Upper lobe of right lung (tissue), 1 donor: ENCODE measurements at regions not wholly inside any gene's neighbourhood (a gene's known extent, or its start where the extent isn't known, plus 50 kb on each side); places are given as distances from the start of the nearest gene placed in this dataset.
A peak's percentile ranks its signal among the peaks of the same experiment; 100 is the strongest.

Experiments used
- ATAC-seq: fragments of 200-7000 bp; cut with Tn5 transposase; one replicate; pipeline ENCODE4 v1.9.1; 2020; ENCODE audit warnings: mild to moderate bottlenecking, moderate library complexity
- DNase-seq: peaks from one replicate; pipeline ENCODE4 v3.0.0-alpha.2; 2020
- H3K27ac ChIP-seq: fragments of 200-600 bp; one replicate; pipeline ENCODE4 v1.8.0; 2022
- H3K27me3 ChIP-seq: fragments of 200-600 bp; one replicate; pipeline ENCODE4 v1.8.0; 2022; ENCODE audit warnings: mild to moderate bottlenecking
- H3K36me3 ChIP-seq: fragments of 200-600 bp; one replicate; pipeline ENCODE4 v1.8.0; 2022
- H3K4me1 ChIP-seq: fragments of 200-600 bp; one replicate; pipeline ENCODE4 v1.8.0; 2022
- H3K4me3 ChIP-seq: fragments of 200-600 bp; one replicate; pipeline ENCODE4 v1.8.0; 2022; ENCODE audit warnings: mild to moderate bottlenecking
- H3K9me3 ChIP-seq: fragments of 200-600 bp; one replicate; pipeline ENCODE4 v1.8.0; 2022
- intact Hi-C: fragments of 100-400 bp; cut with DNase I; formaldehyde crosslinking; loops from one replicate; pipeline ENCODE4 v1.11.0; 2022
- TF ChIP-seq, protein P1 (sequence below): fragments of 200-600 bp; IDR thresholded peaks from one replicate; pipeline ENCODE4 v1.8.0; 2022; ENCODE audit warnings: antibody characterized with exemption
- donor health status: DM: no; HTN: yes; CAD: no; lungs with severe emphysema.

DNA sequence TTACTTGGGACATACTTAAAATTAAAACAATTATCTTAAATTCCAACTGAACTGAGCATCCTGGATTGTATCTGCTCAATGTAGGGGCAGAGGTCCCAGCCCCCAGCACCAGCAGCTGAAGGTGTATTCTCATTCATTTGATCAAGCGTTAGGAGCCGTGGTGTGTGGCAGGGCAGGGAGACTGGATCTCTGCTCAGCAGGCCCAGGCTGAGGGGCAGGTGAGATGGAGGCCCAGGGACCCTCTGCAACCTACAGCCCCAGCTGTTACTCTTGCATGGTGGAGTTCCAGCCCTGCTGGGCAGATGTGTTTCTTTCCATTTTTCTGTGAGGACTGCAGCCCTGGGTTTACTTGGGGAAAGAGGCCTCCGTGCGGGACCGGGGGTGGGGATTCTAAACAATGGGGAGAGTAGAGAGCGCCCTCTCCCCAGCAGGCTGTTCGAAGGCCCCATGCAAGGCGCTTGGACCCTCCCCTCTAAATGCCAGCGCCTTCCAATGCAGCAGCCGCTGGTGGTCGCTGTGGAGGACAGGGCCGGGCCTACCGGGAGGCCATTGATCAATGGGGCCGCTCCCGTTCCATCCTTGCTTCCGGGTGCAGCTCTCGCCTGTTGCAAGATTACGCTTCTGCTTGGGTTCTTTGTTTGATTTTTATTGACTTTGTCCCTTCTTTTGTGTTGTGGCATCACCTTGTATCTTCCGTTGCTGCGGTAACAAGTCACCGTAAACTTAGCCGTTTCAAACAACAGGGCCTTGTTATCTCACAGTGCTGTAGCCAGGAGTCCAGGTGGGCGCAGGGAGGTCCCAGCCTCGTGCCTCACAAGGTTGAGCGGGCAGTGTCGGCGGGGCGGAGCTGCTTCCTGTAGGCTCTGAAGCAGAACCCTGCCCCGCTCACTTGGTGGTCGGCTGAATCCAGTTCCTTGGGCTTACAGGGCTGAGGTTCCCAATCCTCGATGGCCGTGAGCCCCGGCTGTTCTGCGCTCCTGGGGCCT, 134.8 kb upstream of the PHACTR3 start:
- H3K36me3 ChIP-seq: no peaks in the 10 kb centered on the region
- TF ChIP-seq, protein P1, sequence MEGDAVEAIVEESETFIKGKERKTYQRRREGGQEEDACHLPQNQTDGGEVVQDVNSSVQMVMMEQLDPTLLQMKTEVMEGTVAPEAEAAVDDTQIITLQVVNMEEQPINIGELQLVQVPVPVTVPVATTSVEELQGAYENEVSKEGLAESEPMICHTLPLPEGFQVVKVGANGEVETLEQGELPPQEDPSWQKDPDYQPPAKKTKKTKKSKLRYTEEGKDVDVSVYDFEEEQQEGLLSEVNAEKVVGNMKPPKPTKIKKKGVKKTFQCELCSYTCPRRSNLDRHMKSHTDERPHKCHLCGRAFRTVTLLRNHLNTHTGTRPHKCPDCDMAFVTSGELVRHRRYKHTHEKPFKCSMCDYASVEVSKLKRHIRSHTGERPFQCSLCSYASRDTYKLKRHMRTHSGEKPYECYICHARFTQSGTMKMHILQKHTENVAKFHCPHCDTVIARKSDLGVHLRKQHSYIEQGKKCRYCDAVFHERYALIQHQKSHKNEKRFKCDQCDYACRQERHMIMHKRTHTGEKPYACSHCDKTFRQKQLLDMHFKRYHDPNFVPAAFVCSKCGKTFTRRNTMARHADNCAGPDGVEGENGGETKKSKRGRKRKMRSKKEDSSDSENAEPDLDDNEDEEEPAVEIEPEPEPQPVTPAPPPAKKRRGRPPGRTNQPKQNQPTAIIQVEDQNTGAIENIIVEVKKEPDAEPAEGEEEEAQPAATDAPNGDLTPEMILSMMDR: no peak
- DNase-seq: no peak

DNA sequence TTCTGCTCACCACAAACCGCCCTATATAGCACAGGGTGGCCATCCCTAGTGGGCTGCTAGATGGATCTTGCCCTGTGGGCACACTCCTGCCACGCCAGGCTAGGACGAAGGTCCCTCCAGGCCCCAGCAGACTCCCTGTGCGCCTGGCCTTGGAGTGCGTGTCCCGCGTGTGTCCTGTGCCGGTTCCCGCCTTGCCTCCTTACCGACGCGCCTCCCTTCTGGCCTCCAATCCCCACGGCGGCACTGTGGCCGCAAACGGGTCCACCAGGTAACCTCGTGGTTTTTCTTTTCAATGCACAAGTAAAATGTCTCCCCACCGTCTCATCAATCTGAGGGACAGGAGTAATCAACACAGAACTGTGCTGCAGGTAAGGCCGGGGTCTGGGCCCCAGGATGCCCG, 133.8 kb upstream of the PHACTR3 start:
- H3K36me3 ChIP-seq: no peaks in the 10 kb centered on the region
- no peak for DNase-seq
- TF ChIP-seq, protein P1: no peak

More for the DNA sequence above, 134.8 kb upstream of the PHACTR3 start:
- Histone ChIP-seq H3K4me3 (no peak overlapping the region), H3K27ac (no peak overlapping the region), H3K4me1 (no peaks in the 10 kb centered on the region), H3K27me3 (no peaks in the 10 kb centered on the region), H3K9me3 (no peaks in the 10 kb centered on the region)
- ATAC-seq: no peak
- intact Hi-C loops: no loop called here

DNA sequence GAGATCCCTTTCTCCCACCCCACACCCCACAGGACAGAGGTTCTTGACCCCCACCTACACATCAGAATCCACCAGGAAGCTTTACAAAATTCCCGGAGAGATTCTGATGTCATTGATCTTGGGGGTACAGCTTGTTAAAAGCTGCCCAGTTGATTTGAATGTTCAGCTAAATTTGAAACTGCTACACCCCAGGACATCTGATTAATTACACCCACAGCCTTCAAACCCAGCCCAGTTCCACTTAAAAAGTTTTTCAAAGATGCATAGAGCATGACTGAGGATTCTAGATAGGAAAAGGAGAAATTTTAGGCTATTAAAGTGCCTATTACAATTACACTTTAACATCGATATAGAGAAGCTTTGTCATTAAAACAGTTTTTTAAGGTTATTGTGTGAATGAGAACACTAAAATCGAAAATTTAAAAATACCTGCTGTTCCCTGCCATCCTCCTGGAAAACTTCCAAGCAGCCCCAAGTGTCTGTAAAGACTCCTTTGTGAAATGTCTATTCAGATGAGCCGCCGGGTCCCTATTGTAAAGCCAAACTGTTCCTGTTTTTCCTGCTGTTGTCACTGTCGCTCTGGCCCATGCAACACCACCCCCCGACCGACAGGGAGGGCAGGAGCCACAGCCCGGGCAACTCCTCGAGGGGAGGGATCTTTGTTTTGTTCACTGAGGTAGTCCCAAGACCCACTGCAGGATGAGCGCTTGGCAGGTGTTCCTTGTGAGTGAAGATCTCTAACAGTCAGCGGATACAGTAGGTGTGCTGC, 132.5 kb upstream of the PHACTR3 start:
- Histone ChIP-seq H3K4me3 (no peak overlapping the region), H3K9me3 (no peaks in the 10 kb centered on the region), H3K36me3 (no peaks in the 10 kb centered on the region), H3K27me3 (no peaks in the 10 kb centered on the region), H3K4me1 (no peaks in the 10 kb centered on the region), H3K27ac (no peak overlapping the region)
- no peak for ATAC-seq
- DNase-seq: no peak
- TF ChIP-seq, protein P1: no peak
- intact Hi-C loops: no loop called here

More for the DNA sequence above, 133.8 kb upstream of the PHACTR3 start:
- intact Hi-C loops: no loop called here
- no peaks in the 10 kb centered on the region for H3K4me1 ChIP-seq
- ATAC-seq: peak; percentile 11
- no peaks in the 10 kb centered on the region for H3K27me3 ChIP-seq
- no peak overlapping the region for H3K27ac ChIP-seq
- no peak overlapping the region for H3K4me3 ChIP-seq
- H3K9me3 ChIP-seq: no peaks in the 10 kb centered on the region

DNA sequence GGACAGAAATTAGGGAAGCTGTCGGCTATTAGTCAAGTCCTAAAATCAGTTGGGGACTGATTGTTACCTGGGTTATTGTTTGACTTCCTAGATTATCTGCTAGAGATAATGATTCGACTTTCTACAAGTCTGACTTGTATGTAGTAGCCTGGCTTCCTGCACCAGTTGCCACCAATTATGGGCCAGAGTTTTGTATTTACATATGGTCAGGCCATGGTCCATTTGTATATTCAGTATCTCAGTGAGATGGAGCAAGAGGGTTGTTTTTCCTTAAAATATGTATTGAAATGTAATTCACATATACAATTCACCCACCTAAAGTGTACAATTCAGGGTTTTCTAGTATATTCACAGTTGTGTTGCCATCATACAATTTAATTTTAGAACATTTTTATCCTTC, 130.6 kb upstream of the PHACTR3 start:
- Histone ChIP-seq H3K4me1 (no peaks in the 10 kb centered on the region), H3K4me3 (no peak overlapping the region), H3K9me3 (no peaks in the 10 kb centered on the region), H3K36me3 (no peaks in the 10 kb centered on the region), H3K27ac (no peak overlapping the region), H3K27me3 (no peaks in the 10 kb centered on the region)
- TF ChIP-seq, protein P1: no peak
- ATAC-seq (no peak), DNase-seq (no peak)
- intact Hi-C loops: no loop called here

DNA sequence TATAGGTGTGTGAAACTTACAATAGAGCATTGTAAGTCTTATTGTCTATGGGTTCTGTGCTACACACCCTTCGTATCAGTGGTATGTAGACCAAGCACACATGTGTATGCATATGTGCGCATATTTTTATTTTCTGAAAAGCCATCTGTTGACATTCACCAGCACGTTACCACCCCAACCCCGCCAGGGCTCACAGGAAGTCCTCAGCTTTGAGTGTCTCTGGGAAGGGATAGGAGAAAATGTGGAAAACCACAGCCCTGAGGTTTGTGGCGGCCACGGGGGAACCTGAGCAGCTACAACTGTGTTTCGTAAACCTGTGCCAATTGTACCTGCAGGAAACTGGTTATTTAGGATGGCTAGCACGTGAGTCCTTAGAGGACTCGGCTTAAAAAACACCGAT, 123.3 kb upstream of the PHACTR3 start:
- Histone ChIP-seq H3K27me3 (no peaks in the 10 kb centered on the region), H3K9me3 (no peaks in the 10 kb centered on the region), H3K27ac (no peak overlapping the region), H3K36me3 (no peaks in the 10 kb centered on the region), H3K4me3 (no peak overlapping the region), H3K4me1 (no peaks in the 10 kb centered on the region)
- ATAC-seq (no peak), DNase-seq (no peak)
- intact Hi-C loops: no loop called here
- TF ChIP-seq, protein P1: no peak
